ENCODE measurements at regions not wholly inside any gene's neighbourhood (a gene's known extent, or its start where the extent isn't known, plus 50 kb on each side); places are given as distances from the start of the nearest gene placed in this dataset.

- no peak for DNase-seq
Measured at GRCh38 chr20:22465622-22466446, 118.5 kb downstream of the FOXA2 start.

- DNase-seq: no peak
Measured at GRCh38 chr20:22464312-22465003, 119.9 kb downstream of the FOXA2 start.

DNA sequence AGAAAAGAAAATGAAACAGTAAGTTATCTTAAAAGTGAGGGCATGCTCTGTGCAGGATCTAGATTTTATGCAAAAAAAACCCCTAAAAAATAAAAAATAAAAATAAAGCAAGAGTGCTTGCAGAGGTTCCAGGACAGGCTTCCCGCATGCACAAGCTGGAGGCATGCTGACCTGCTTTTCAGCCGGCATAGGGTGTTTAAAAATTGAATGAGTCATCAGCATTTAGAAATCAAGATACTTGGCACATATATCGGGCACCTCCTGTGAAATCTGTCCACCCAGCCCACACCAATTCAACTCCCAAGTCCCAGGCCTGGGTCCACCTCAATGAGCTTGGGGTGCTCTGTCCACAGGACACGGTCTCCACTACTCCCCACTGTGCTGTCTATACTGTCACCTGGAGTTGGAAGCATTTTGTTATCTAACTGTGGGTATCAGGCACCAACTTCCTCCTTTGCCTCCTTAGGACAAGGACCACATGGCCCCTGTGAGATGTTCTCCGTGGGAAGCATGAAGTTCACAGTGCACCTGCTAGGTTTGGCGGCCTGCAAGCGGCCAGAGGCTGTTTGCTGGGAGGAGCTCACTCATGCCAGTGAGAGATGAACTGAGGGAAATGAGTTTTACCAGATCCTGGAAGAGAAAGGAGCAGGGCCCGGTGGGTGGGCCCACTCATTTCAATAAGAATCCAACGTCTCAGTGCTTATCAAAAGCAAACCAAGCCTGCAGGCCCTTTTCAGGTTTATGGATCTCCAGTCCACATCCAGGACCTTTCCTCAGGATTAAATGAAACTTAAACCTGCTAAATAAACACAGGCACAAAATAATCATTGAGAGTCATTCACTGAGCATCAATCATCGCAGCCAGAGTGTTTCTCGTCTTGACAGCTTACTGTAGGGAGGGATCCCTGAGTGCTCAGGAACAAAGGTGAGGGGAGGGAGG, 121.1 kb downstream of the FOXA2 start:
- DNase-seq: no peak

DNA sequence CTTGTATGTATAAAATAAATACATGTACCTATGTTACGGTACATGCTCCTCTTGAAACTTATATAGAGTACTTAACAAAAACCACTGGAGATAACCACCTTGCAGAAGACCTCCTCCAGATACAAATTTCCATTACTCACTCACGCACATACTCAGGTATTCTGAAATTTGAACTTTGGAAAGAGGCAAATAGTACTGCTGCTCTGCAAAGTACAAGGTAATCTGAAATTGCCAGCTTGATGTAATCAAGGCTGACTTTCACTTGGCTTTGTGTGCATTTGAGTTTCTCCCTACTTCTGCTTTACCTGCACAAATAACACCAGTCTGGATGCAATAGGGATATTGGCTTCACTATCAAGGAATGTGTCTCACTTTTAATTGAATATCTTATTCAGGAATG, 123.6 kb downstream of the FOXA2 start:
- no peak for DNase-seq

DNA sequence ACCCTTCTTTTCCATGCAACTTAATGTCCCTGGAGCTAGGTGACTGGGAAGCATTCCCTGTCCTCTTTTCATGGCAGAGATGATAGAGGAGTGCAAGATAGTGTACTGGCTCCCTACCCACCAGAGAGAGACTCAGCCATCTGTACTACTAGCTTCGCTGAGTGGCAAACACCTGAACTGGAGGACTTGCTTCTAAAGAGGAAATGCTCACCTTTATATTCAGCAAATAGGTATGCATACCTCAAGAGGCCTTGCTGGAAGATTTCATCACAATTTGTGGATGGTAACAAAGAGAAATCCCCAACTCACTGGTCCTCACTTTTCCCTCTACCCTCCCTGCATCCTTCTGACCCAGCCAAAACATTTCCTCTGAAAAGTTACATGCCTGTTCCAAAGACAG, 124.1 kb downstream of the FOXA2 start:
- DNase-seq: no peak

DNA sequence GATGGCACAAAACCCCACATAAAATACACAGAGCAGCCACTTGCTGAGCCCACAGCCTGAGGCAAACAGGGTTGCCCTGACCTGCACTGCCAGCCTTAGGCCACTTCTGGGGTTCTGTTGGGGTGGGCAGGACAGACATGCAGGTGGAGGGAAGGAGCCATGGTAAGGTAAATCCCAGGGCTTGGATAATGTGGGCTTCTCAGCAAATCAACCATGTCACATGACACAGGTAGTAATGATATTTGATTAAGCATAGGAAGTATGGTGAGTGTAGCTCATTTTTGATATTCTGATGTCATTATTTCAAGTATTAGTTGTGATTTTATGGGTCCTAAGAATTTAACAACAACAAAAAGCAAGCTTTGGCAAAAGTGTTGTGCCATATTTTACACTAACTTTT, 124.6 kb downstream of the FOXA2 start:
- no peak for DNase-seq

- DNase-seq: no peak
Measured at GRCh38 chr20:22456109-22456508, 128.3 kb downstream of the FOXA2 start.

DNA sequence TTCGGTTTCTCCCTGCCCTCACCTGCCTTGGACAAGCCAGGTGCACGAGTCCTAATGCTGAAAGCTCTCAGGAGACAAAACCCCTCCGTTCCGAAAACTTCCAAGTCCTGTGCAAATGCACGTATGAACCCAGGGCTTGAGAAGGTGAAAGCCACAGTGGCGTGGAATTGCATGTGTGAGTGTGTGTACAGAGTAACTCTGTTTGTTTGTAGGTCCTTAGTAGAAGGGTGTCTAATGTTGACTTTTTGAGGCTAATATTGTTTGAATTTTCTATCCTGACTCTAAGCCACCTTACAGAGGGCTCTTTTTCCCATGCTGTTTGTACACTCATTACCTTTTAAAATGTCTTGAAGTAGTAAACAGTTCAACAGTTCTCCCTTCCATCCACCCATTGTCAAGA, 129.1 kb downstream of the FOXA2 start:
- DNase-seq: no peak

- no peak for DNase-seq
Measured at GRCh38 chr20:22453244-22454080, 130.9 kb downstream of the FOXA2 start.

DNA sequence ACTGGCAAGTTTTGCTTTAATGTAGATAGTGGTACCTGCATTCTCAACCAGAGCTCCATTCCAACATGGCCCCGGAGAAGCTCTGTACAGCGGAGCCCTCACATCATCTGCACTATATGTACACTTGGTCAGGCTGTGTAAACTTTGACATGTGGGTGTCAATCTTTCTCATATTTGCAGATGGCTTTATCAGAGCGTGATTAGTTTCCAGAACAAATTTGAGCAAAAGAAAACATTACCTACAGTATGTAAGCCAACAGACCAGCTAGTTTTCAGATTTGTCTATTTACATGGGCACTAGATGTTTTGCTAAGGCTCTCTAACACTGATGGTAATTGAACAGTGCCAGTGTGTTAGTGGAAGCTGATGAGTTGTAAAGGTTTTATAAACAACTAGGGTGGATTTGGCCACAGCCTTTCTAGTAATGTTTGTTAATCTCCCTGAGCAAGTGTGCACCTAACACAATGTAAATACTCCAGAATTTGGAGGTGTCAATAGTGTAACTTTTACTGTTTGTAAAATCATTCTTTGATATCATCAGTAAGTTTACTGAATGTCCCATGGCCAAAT, 131.8 kb downstream of the FOXA2 start:
- DNase-seq: no peak

- no peak for DNase-seq
Measured at GRCh38 chr20:22450537-22450936, 133.8 kb downstream of the FOXA2 start.

DNA sequence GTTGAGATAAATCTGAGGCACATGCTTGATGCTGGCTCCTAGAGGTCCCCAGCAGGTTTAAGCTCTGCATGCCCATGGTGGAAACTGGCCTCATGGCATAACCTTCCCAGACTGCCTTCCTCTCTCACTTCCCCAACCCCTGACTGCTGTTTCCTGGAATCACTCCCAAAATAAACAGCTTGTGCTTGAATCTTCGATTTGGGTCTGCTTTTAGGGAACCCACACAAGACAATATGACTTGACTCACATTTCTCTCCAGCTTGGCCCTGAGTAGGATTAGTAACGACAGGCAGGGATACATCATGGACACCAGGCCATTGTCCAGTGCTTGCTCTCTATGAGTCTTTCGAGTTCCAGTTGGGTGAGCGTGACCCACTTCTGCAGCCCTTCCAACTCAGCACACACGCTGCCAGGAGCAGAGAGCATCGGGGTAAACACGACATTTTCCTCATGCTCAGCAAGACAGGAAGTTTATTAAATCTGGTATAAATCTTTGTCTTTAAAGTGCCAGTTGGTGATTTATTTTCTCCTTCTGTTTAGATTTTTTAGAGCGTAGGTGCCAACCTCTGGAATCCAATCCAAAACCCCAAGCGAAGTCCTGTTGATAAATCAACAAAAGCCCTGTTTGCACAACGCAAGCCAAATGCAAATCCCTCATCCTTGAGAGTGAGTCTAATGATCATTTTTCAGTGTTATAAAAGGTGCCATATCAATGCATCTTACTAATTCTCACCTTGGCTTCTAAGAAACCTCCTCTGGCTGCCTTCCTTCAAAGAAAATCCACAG, 135.0 kb downstream of the FOXA2 start:
- no peak for DNase-seq

DNA sequence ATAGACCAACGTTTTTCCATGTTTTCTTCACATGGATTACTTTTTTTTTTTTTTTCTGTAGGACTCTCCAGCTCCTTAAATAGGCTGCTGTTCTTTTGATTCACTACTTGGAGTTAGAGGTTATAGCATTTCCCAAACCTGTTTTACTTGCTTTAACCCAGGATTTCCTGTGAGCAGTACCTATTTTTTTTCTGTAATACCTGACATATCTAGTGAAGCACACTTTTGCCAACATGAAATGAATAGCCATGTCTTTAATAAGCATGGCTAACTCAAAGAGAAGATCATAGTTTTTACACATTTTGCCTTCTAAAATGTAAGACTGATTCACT, 137.0 kb downstream of the FOXA2 start:
- DNase-seq: no peak

DNA sequence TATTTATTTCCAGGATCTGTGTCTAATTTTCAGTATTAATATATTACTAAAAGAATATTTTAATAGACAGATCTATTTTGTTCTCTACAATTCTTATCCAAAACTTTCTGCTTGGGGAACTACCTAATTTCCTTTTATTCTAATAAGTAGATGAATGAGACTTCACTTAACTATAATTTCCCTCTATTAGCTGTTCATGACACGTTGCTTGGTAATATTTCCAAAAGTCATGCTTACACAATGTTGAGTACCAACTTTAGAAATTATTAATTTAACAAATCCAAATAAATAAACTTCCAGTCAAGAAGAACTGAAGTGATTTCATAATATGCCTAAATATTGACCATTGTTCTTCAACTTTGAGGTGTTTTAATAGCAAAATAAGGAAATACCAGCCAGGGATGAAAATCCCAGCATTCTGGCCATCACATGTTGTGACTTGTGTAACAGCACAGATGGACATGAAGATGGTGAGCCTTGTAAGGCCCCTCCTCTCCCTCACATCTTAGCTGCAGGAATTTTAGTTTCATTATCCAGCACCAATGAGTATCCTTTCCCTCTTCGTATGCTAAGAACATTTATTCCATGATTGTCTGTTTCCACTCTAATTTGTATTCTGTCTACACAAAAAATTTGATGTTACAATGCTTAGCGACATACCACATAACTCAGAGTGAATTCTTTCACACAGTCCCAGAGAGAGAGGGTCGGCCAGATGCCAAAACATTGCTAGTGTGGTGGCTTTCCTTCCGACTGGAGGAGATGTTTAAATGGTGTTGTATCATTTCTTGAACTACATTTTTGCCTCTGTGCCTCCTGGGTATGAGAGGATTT, 137.5 kb downstream of the FOXA2 start:
- no peak for DNase-seq

DNA sequence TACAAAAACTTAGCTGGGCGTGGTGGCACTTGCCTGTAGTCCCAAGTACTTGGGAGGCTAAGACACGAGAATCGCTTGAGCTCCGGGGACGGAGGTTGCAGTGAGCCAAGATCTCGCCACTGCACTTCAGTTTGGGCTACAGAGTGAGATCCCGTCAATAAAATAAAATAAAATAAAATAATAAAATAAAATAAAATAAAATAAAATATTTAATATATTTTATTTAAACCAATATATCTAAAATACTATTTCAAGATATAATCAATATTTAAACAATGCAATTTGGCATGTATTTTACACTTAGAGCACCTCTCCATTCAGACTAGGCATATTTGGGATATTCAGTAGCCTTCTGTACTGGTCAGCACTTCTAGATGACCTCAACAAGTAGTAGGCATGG, 142.1 kb downstream of the FOXA2 start:
- no peak for DNase-seq

GRCh38 chr20:22438926-22439325, 145.4 kb downstream of the FOXA2 start:
- DNase-seq: no peak

- no peak for DNase-seq
Measured at GRCh38 chr20:22438346-22438745, 146.0 kb downstream of the FOXA2 start.

DNA sequence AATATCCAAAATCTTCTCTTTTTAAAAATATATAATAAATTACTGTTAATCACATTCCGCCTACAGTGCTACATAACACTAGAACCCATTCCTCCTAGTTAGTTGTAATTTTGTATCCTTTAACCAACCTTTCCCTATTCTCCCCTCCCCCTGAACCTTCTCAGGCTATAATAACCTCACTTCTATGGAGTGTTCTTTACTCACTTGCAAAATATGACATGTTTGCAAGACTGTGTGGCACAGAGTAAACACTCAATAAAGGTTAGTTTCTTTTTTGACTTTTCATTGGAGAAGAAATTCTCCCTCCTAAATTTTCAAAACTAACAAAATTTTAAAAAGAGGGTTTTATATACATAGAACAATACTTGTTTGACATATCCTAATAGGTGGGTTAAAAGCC, 147.0 kb downstream of the FOXA2 start:
- DNase-seq: no peak

- DNase-seq: no peak
Measured at GRCh38 chr20:22431419-22431818, 153.0 kb downstream of the FOXA2 start.

GRCh38 chr20:22430746-22431168, 153.6 kb downstream of the FOXA2 start:
- DNase-seq: no peak

Measured in NCI-H2227 treated with DMSO at 0.1 percent for 48 hours (cell line).